GM12801 (cell line): ENCODE measurements at regions not wholly inside any gene's neighbourhood (a gene's known extent, or its start where the extent isn't known, plus 50 kb on each side); places are given as distances from the start of the nearest gene placed in this dataset.

Source experiments
- TF ChIP-seq, protein P1 (sequence below): IDR thresholded peaks from one replicate; pipeline ENCODE4 v1.5.1; 2011; ENCODE audit warnings: control low read depth; ENCODE audit not compliant: insufficient read length; ENCODE audit errors: extremely low read depth

DNA sequence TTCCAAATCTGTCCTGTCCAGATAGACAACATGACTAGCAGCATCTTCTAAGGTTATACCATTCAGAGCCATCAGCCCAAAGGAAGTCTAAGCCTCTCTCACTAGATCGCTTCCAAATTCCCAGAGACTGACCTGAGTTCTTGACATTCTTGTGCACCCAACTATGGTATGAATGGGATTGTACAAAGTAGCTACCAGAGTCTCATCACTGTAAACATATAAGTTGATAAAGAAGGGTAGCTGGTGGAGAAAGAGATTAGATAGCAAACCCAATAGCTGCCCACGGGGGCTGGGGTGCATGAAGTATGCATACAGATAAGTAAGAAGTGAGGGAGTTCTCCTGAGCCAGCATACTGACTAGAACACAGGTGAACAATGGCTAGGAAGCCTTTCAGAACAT lies 180.0 kb downstream of the PLPP3 start:
- TF ChIP-seq, protein P1, sequence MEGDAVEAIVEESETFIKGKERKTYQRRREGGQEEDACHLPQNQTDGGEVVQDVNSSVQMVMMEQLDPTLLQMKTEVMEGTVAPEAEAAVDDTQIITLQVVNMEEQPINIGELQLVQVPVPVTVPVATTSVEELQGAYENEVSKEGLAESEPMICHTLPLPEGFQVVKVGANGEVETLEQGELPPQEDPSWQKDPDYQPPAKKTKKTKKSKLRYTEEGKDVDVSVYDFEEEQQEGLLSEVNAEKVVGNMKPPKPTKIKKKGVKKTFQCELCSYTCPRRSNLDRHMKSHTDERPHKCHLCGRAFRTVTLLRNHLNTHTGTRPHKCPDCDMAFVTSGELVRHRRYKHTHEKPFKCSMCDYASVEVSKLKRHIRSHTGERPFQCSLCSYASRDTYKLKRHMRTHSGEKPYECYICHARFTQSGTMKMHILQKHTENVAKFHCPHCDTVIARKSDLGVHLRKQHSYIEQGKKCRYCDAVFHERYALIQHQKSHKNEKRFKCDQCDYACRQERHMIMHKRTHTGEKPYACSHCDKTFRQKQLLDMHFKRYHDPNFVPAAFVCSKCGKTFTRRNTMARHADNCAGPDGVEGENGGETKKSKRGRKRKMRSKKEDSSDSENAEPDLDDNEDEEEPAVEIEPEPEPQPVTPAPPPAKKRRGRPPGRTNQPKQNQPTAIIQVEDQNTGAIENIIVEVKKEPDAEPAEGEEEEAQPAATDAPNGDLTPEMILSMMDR: no peak

DNA sequence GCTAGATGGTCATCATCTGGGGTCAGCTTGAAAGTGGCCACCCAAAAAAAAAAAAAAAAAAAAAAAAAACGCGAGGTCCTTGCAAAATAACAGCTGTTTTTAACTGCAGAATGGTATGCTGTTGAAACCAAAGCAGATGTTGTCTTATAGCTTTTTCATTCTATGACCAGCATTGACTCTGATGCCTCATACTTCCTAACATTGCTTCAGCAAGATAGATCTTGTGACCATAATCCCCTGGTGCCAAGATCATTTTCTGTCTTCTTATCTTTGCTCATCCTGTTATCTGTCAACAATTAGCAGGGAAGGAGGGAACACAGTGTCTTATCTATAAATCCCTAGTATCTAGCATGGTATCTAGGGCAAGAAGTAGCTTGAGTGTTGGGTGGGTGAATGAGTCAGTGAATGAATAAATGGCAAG lies 181.5 kb downstream of the PLPP3 start:
- TF ChIP-seq, protein P1: no peak

DNA sequence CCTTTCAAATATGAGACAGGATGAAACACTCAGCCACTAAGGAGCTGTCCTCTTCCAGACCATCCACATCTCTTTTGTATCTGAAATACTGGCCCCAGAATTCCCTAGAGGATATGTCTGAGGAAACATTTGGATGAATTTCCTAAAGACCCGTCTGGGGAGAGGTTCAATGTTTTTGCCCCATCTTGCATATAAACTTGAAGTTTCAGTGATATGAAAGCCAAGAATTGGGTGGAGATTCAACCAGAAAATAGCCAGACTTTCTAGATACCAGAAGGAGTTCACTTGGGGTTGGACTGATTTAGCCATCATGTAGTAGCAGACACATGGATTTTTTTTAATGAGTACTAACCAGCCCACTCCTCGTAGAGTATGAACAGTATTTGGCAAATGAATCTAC lies 182.0 kb downstream of the PLPP3 start:
- TF ChIP-seq, protein P1: no peak

DNA sequence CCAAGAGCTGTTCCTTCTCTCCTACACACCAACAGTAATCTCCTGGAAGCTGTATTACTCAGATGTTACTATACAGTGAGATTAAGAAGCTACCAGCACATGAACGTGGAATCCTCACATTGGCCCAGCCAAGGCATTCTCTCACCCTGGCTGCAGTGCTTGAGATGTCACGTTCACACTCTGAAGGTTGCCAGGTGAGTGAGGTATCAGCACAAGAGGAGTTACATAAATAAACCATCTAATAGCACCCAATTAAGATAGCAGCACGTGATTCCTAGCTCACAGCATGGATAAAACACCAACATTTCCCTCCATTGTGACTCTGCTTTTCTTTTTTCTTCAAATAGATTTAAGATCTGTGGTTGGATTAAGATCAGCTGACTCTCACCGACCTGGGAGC lies 182.8 kb downstream of the PLPP3 start:
- TF ChIP-seq, protein P1: no peak

DNA sequence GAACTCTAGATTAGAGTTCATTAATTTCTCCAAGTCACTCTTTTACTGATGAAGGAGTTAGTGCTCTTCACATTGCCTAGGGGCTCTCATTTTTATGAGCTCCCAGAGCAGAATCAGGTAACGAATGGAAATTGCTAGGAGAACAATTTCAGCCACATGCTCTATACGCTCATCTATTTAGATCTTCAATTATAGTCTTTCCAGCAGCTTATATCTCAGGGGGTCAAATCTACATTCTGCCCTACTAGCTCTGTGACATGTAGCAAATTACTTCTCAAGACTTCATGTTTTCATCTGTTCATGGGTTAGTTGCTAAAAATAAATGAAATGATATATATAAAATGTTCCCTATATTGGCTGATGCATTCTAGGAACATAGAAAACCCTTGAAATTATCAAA lies 183.6 kb downstream of the PLPP3 start:
- TF ChIP-seq, protein P1: no peak

DNA sequence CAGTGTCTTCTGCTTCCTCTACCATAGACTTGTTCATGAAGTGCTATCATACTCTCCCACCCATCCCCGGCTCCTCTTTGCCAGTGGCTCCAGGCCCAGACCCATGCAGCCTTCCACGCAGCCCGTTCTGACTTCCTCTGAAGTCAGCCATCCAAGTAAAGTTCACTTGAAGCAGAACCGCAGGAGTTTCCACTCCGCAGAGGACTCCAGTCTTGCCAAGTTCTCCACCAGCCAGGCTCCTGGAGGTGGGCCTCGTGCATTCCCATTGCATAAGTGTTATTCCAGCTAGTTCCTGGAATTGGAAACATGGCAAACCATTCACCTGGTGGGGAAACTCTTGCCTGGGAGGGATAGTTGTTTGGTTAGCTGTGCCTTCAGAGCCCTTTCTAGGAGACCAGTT lies 185.1 kb downstream of the PLPP3 start:
- TF ChIP-seq, protein P1: no peak

DNA sequence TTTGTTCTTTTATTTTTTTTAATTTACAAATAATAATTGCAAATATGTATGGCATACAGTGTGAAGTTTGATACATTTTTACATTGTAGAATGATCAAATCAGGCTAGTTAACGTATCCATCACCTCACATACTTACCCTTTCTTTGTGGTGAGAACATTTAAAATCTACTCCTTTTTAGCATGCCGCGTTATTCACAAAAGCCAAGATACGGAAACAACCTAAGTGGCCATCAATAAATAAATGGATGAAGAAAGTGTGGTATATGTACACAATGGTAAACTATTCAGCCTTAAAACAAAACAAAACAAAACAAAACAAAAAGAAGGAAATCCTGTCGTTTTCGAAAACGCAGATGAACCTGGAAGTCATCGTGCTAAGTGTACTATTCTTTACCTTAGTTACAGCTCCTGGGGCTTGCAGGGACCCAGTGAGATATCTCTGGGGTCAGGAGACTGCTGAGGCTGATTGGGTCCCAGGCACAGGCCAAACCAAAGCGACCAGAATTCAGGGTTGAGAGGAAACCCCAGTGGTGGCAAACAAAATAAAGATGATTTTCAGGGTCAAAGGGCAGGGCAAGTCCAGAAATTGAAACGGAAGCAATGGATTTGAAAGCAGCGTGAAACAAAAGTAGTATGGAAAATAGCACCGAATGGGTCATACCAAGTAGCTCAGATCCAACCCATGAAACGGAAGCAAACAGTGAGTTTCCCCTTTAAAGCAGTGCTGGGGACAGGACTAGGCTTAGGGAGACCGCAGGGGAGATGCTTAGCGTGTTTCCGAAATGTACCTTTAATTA lies 188.2 kb downstream of the PLPP3 start:
- TF ChIP-seq, protein P1: no peak
